ENCODE measurements at regions not wholly inside any gene's neighbourhood (a gene's known extent, or its start where the extent isn't known, plus 50 kb on each side); places are given as distances from the start of the nearest gene placed in this dataset.

DNA sequence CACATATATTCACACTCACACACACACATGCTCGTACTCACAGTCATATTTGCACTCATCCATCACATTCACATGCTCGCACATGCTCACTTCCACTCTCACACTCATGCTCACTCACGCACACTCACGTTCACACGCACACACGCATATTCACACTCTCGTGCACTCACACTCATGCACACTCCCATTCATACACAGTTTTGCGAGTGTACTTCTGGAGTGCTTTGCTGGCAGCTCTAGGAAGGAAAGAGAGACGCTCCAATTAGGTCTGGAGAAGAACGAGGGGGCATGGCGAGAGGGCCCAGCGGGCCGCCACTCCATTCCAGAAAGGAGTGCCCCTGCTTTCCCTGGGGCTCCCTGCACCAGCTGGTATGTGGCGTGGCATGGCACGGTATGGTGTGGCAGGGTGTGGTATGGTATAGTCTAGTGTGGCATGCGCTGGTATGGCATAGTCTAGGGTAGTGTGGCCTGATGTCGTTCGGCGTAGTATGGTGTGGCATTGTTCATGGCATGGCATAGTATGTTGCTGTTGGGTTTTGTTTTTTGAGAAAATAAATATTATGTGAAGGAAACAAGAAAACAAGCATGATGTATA lies 216.8 kb upstream of the CDYL start (continued):
- no peak for TF ChIP-seq NANOG (IDR thresholded peaks at IDR 0.05; ENCODE audit: borderline replicate concordance)
- TF ChIP-seq, protein P1, sequence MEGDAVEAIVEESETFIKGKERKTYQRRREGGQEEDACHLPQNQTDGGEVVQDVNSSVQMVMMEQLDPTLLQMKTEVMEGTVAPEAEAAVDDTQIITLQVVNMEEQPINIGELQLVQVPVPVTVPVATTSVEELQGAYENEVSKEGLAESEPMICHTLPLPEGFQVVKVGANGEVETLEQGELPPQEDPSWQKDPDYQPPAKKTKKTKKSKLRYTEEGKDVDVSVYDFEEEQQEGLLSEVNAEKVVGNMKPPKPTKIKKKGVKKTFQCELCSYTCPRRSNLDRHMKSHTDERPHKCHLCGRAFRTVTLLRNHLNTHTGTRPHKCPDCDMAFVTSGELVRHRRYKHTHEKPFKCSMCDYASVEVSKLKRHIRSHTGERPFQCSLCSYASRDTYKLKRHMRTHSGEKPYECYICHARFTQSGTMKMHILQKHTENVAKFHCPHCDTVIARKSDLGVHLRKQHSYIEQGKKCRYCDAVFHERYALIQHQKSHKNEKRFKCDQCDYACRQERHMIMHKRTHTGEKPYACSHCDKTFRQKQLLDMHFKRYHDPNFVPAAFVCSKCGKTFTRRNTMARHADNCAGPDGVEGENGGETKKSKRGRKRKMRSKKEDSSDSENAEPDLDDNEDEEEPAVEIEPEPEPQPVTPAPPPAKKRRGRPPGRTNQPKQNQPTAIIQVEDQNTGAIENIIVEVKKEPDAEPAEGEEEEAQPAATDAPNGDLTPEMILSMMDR (conservative IDR thresholded peaks at IDR 0.05; ENCODE audit: low read depth in 2 of 2): no peak

DNA sequence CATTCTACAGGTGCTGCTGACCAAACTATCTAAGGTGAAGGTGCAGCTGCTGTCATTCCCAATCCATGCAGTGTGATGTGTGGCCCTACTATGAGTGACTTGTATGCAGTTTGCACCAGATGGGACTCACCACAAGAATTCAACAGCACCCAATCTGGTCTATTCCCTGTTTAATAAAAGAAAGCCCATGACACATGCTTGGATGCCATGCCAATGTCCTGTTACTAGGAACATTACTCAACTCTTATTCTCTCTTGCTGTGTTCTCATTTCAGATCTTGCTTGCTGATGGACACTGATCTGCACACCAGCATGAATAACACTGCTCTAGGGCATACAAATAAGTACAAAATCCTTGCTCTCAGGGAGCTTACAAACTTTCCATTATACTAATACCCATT lies 221.6 kb upstream of the CDYL start:
- no peaks in the 10 kb centered on the region for H3K9me3 Mint-ChIP-seq
- peaks cover 5% of the 10 kb centered on the region for H3K27me3 Mint-ChIP-seq (ENCODE audit: insufficient read depth, low read depth, poor library complexity)
- Histone ChIP-seq H3K27me3 (ENCODE audit: insufficient read depth) (no peaks in the 10 kb centered on the region), H3K4me1 (ENCODE audit: insufficient read depth) (no peaks in the 10 kb centered on the region), H3K9me2 (ENCODE audit: insufficient read depth) (no peaks in the 10 kb centered on the region), H3K4me3 (no peak overlapping the region), H3K4me2 (no peak overlapping the region), H2AFZ (no peak overlapping the region), H4K20me1 (replicated peaks; ENCODE audit: insufficient read depth) (no peaks in the 10 kb centered on the region), H3K36me3 (ENCODE audit: insufficient read depth) (no peaks in the 10 kb centered on the region), H3F3A (replicated peaks; ENCODE audit: low read depth) (no peaks in the 10 kb centered on the region), H3K27ac (ENCODE audit: low read depth) (no peak overlapping the region), H3K79me2 (replicated peaks; ENCODE audit: insufficient read depth) (no peaks in the 10 kb centered on the region)
- ATAC-seq: no peak
- no peak overlapping the region for H3K27ac Mint-ChIP-seq
- no peak for TF ChIP-seq POLR2AphosphoS5 (IDR thresholded peaks at IDR 0.05; ENCODE audit: low read depth)
- no peak for TF ChIP-seq ZNF331 (CRISPR knock-in tag; IDR thresholded peaks at IDR 0.05; ENCODE audit: low read depth)
- TF ChIP-seq EZH2 (IDR thresholded peaks at IDR 0.05; ENCODE audit: low read depth, unreplicated experiment): no peak
- TF ChIP-seq NANOG (IDR thresholded peaks at IDR 0.05; ENCODE audit: borderline replicate concordance): no peak
- no peak for TF ChIP-seq JUNB (IDR thresholded peaks at IDR 0.05; ENCODE audit: unreplicated experiment)
- TF ChIP-seq ZNF114 (CRISPR knock-in tag; IDR thresholded peaks at IDR 0.05): no peak
- no peak for TF ChIP-seq EZH2phosphoT487 (IDR thresholded peaks at IDR 0.05; ENCODE audit: unreplicated experiment)
- TF ChIP-seq STAT1 (IDR thresholded peaks at IDR 0.05; ENCODE audit: unreplicated experiment): no peak
- no peak for TF ChIP-seq CREB1 (CRISPR knock-in tag; IDR thresholded peaks at IDR 0.05; ENCODE audit: low read depth)
- DNase-seq (ENCODE audit: low spot score): no peak
- H3K36me3 Mint-ChIP-seq (ENCODE audit: low read depth): no peaks in the 10 kb centered on the region
- no peaks in the 10 kb centered on the region; the same call in 2 of the 3 replicates for H3K4me1 Mint-ChIP-seq
- H3K4me3 Mint-ChIP-seq: no peak overlapping the region

DNA sequence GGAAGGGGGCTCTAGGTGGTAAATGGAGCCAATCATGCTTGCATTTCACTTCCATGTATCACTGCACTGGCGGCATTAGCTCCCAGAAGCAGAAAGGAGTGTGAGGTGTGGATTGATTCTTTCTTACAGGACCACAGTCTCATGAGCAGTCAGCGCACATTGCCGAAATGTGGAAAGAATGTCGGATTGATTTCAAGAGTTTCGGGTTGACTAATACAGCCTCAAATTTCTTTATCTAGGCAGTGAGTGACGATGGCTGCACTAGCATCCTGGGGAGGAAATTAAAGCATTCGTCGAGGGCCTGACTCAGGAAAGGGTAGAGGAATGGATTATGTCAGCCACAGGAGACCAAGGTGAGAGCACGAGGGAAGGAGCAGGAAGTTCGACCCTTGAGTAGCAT lies 222.8 kb upstream of the CDYL start:
- Histone ChIP-seq H4K20me1 (replicated peaks; ENCODE audit: insufficient read depth) (no peaks in the 10 kb centered on the region), H2AFZ (no peak overlapping the region), H3K4me3 (no peak overlapping the region), H3F3A (replicated peaks; ENCODE audit: low read depth) (no peaks in the 10 kb centered on the region), H3K27ac (ENCODE audit: low read depth) (no peak overlapping the region), H3K27me3 (ENCODE audit: insufficient read depth) (no peaks in the 10 kb centered on the region), H3K4me1 (ENCODE audit: insufficient read depth) (no peaks in the 10 kb centered on the region), H3K9me2 (ENCODE audit: insufficient read depth) (no peaks in the 10 kb centered on the region), H3K4me2 (no peak overlapping the region), H3K36me3 (ENCODE audit: insufficient read depth) (no peaks in the 10 kb centered on the region), H3K79me2 (replicated peaks; ENCODE audit: insufficient read depth) (no peaks in the 10 kb centered on the region)
- Mint-ChIP-seq H3K27ac (no peak overlapping the region), H3K27me3 (ENCODE audit: insufficient read depth, low read depth, poor library complexity) (peaks cover 5% of the 10 kb centered on the region), H3K4me1 (no peaks in the 10 kb centered on the region; the same call in 2 of the 3 replicates), H3K9me3 (no peaks in the 10 kb centered on the region), H3K36me3 (ENCODE audit: low read depth) (no peaks in the 10 kb centered on the region), H3K4me3 (no peak overlapping the region)
- DNase-seq (ENCODE audit: low spot score) (no peak), ATAC-seq (no peak)
- TF ChIP-seq EZH2 (IDR thresholded peaks at IDR 0.05; ENCODE audit: low read depth, unreplicated experiment) (no peak), ZNF114 (CRISPR knock-in tag; IDR thresholded peaks at IDR 0.05) (no peak), NANOG (IDR thresholded peaks at IDR 0.05; ENCODE audit: borderline replicate concordance) (no peak)
- TF ChIP-seq, protein P2, sequence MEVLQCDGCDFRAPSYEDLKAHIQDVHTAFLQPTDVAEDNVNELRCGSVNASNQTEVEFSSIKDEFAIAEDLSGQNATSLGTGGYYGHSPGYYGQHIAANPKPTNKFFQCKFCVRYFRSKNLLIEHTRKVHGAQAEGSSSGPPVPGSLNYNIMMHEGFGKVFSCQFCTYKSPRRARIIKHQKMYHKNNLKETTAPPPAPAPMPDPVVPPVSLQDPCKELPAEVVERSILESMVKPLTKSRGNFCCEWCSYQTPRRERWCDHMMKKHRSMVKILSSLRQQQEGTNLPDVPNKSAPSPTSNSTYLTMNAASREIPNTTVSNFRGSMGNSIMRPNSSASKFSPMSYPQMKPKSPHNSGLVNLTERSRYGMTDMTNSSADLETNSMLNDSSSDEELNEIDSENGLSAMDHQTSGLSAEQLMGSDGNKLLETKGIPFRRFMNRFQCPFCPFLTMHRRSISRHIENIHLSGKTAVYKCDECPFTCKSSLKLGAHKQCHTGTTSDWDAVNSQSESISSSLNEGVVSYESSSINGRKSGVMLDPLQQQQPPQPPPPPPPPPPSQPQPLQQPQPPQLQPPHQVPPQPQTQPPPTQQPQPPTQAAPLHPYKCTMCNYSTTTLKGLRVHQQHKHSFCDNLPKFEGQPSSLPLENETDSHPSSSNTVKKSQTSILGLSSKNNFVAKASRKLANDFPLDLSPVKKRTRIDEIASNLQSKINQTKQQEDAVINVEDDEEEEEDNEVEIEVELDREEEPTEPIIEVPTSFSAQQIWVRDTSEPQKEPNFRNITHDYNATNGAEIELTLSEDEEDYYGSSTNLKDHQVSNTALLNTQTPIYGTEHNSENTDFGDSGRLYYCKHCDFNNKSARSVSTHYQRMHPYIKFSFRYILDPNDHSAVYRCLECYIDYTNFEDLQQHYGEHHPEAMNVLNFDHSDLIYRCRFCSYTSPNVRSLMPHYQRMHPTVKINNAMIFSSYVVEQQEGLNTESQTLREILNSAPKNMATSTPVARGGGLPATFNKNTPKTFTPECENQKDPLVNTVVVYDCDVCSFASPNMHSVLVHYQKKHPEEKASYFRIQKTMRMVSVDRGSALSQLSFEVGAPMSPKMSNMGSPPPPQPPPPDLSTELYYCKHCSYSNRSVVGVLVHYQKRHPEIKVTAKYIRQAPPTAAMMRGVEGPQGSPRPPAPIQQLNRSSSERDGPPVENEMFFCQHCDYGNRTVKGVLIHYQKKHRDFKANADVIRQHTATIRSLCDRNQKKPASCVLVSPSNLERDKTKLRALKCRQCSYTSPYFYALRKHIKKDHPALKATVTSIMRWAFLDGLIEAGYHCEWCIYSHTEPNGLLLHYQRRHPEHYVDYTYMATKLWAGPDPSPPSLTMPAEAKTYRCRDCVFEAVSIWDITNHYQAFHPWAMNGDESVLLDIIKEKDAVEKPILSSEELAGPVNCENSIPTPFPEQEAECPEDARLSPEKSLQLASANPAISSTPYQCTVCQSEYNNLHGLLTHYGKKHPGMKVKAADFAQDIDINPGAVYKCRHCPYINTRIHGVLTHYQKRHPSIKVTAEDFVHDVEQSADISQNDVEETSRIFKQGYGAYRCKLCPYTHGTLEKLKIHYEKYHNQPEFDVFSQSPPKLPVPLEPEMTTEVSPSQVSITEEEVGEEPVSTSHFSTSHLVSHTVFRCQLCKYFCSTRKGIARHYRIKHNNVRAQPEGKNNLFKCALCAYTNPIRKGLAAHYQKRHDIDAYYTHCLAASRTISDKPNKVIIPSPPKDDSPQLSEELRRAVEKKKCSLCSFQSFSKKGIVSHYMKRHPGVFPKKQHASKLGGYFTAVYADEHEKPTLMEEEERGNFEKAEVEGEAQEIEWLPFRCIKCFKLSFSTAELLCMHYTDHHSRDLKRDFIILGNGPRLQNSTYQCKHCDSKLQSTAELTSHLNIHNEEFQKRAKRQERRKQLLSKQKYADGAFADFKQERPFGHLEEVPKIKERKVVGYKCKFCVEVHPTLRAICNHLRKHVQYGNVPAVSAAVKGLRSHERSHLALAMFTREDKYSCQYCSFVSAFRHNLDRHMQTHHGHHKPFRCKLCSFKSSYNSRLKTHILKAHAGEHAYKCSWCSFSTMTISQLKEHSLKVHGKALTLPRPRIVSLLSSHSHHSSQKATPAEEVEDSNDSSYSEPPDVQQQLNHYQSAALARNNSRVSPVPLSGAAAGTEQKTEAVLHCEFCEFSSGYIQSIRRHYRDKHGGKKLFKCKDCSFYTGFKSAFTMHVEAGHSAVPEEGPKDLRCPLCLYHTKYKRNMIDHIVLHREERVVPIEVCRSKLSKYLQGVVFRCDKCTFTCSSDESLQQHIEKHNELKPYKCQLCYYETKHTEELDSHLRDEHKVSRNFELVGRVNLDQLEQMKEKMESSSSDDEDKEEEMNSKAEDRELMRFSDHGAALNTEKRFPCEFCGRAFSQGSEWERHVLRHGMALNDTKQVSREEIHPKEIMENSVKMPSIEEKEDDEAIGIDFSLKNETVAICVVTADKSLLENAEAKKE (CRISPR knock-in tag; IDR thresholded peaks at IDR 0.05): no peak

Measured in GM23338 (cell line).